HTR-8/SVneo (cell line): ENCODE measurements at regions not wholly inside any gene's neighbourhood (a gene's known extent, or its start where the extent isn't known, plus 50 kb on each side); places are given as distances from the start of the nearest gene placed in this dataset.
"Not testable (repeated sequence)": the region's sequence is repeated elsewhere in the genome, so short reads cannot be mapped to it uniquely, and the experiment has no call there.

ENCODE experiments used
- DNase-seq: peaks from one replicate; pipeline ENCODE4 v3.0.0; 2011; ENCODE audit warnings: low spot score, mixed read lengths; ENCODE audit not compliant: insufficient read length
- FAIRE-seq: peaks from 2 replicates; lab custom pipeline; 2011; peaks lifted over from hg19 to GRCh38; lab: Jason Lieb, UNC

- DNase-seq (no peak), FAIRE-seq (no peak)
Measured at GRCh38 chr12:92414170-92415070, 268.8 kb upstream of the BTG1 start.

- no peak for DNase-seq
- no peak for FAIRE-seq
Measured at GRCh38 chr12:92413286-92413685, 267.6 kb upstream of the BTG1 start.

GRCh38 chr12:92412856-92413255 lies 267.2 kb upstream of the BTG1 start:
- DNase-seq, result no peak

GRCh38 chr12:92411687-92412086 lies 266.0 kb upstream of the BTG1 start:
- no peak for FAIRE-seq

More at GRCh38 chr12:92412856-92413255, 267.2 kb upstream of the BTG1 start:
- no peak for FAIRE-seq

GRCh38 chr12:92408072-92408900 lies 262.6 kb upstream of the BTG1 start:
- FAIRE-seq (no peak), DNase-seq (no peak)

More at GRCh38 chr12:92411687-92412086, 266.0 kb upstream of the BTG1 start:
- no peak for DNase-seq

- DNase-seq, FAIRE-seq: not testable (repeated sequence)
Measured at GRCh38 chr12:92406404-92407070, 260.9 kb upstream of the BTG1 start.

GRCh38 chr12:92405801-92406251 lies 260.2 kb upstream of the BTG1 start:
- not testable (repeated sequence) for FAIRE-seq, DNase-seq

- FAIRE-seq (no peak), DNase-seq (no peak)
Measured at GRCh38 chr12:92404921-92405320, 259.3 kb upstream of the BTG1 start.

GRCh38 chr12:92404259-92404894 lies 258.7 kb upstream of the BTG1 start:
- FAIRE-seq (no peak), DNase-seq (no peak)

GRCh38 chr12:92403210-92404175 lies 257.8 kb upstream of the BTG1 start:
- FAIRE-seq (no peak), DNase-seq (no peak)

GRCh38 chr12:92402415-92402814 lies 256.8 kb upstream of the BTG1 start:
- no peak for DNase-seq

GRCh38 chr12:92400006-92400405 lies 254.4 kb upstream of the BTG1 start:
- DNase-seq (no peak), FAIRE-seq (no peak)

More at GRCh38 chr12:92402415-92402814, 256.8 kb upstream of the BTG1 start:
- no peak for FAIRE-seq

GRCh38 chr12:92398565-92399309 lies 253.1 kb upstream of the BTG1 start:
- FAIRE-seq (no peak), DNase-seq (no peak)

GRCh38 chr12:92396647-92397252 lies 251.1 kb upstream of the BTG1 start:
- FAIRE-seq (no peak), DNase-seq (no peak)

- DNase-seq (no peak), FAIRE-seq (no peak)
Measured at GRCh38 chr12:92395322-92395721, 249.7 kb upstream of the BTG1 start.

GRCh38 chr12:92394895-92395294 lies 249.2 kb upstream of the BTG1 start:
- FAIRE-seq (no peak), DNase-seq (no peak)

GRCh38 chr12:92393504-92393903 lies 247.9 kb upstream of the BTG1 start:
- DNase-seq (no peak), FAIRE-seq (no peak)

GRCh38 chr12:92391726-92392125 lies 246.1 kb upstream of the BTG1 start:
- not testable (repeated sequence) for FAIRE-seq, DNase-seq
